ENCODE measurements at regions not wholly inside any gene's neighbourhood (a gene's known extent, or its start where the extent isn't known, plus 50 kb on each side); places are given as distances from the start of the nearest gene placed in this dataset.

DNA sequence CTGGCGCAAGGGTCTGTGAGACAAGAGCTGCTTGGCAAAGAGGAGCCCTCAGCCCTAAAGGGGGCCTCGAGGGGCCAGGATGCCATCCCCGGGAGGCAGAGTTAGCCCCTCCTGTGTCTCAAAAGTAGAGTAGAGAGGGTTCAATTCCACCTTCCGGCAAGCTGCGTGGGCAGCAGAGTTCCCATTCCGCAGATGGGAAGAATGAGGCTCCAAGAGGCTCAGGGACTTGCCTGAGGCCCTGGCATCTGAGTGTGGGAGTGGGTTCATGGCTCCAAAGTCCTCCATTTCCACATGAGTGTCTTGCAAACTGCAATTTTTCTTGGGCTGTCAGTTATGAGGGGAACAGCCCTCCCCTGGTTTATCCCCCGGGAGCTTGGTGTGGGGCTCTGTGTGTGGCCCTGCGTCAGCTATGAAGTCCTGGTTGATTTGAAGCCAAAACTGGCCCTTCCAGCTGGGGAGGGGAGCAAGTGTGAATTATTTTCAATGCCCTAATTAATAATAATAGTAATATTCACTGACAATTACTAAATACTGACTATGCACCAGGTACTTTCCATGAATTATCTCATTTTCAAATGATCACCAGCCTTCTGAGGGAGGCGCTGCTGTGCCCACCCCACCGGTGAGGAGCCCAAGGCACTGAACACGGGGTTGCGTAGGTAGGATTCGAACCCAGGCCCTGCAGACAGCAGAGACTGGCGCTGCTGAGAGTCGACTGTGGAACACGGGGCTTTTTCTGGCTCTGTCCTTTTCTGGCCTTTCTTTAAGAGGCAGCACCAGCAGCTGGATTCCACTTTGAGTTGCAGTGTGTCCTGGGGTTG, 153.0 kb upstream of the PTPN1 start:
- 91% methylated on average over 16 of the region's 16 CpGs for WGBS (ENCODE audit: insufficient coverage)
- no peak overlapping the region for H3K27ac Mint-ChIP-seq

GRCh38 chr20:50357783-50358161, 152.4 kb upstream of the PTPN1 start:
- H3K36me3 Mint-ChIP-seq, result no peaks in the 10 kb centered on the region
- intact Hi-C loops (cut with micrococcal nuclease), result no loop called here
- ATAC-seq, result no peak

More for the DNA sequence above, 153.0 kb upstream of the PTPN1 start:
- Mint-ChIP-seq H3K9me3 (no peaks in the 10 kb centered on the region), H3K4me1 (peaks cover 13 to 18% of the 10 kb centered on the region in 2 donors), H3K27me3 (ENCODE audit: low read depth in 2 of 2) (peaks cover 36 to 37% of the 10 kb centered on the region in 2 donors), H3K36me3 (no peaks in the 10 kb centered on the region), H3K4me3 (no peak overlapping the region)
- no peak for ATAC-seq
- intact Hi-C loops (cut with micrococcal nuclease), result no loop called here
- TF ChIP-seq, protein P1, sequence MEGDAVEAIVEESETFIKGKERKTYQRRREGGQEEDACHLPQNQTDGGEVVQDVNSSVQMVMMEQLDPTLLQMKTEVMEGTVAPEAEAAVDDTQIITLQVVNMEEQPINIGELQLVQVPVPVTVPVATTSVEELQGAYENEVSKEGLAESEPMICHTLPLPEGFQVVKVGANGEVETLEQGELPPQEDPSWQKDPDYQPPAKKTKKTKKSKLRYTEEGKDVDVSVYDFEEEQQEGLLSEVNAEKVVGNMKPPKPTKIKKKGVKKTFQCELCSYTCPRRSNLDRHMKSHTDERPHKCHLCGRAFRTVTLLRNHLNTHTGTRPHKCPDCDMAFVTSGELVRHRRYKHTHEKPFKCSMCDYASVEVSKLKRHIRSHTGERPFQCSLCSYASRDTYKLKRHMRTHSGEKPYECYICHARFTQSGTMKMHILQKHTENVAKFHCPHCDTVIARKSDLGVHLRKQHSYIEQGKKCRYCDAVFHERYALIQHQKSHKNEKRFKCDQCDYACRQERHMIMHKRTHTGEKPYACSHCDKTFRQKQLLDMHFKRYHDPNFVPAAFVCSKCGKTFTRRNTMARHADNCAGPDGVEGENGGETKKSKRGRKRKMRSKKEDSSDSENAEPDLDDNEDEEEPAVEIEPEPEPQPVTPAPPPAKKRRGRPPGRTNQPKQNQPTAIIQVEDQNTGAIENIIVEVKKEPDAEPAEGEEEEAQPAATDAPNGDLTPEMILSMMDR (IDR thresholded peaks at IDR 0.05), result no peak
- Histone ChIP-seq H3K4me3 (ENCODE audit: low read length) (no peak overlapping the region), H3K9me3 (ENCODE audit: control insufficient read depth, insufficient read depth, low read length) (no peaks in the 10 kb centered on the region), H3K4me1 (ENCODE audit: control insufficient read depth, insufficient read depth, low read length) (no peaks in the 10 kb centered on the region), H3K27me3 (ENCODE audit: control insufficient read depth, insufficient read depth, low read length) (no peaks in the 10 kb centered on the region), H3K36me3 (ENCODE audit: control insufficient read depth, insufficient read depth, low read length) (no peaks in the 10 kb centered on the region), H3K27ac (ENCODE audit: low read length) (no peak overlapping the region)
- DNase-seq, result no peak

GRCh38 chr20:50358166-50358565, 152.0 kb upstream of the PTPN1 start:
- no peaks in the 10 kb centered on the region for H3K27me3 ChIP-seq (ENCODE audit: control insufficient read depth, insufficient read depth, low read length)

More at GRCh38 chr20:50357783-50358161, 152.4 kb upstream of the PTPN1 start:
- 71% methylated on average over 6 of the region's 6 CpGs for WGBS (ENCODE audit: insufficient coverage)
- peaks cover 30 to 31% of the 10 kb centered on the region in 2 donors for H3K27me3 Mint-ChIP-seq (ENCODE audit: low read depth in 2 of 2)
- H3K4me3 ChIP-seq (ENCODE audit: low read length), result no peak overlapping the region
- DNase-seq, result no peak
- no peaks in the 10 kb centered on the region for H3K27me3 ChIP-seq (ENCODE audit: control insufficient read depth, insufficient read depth, low read length)
- H3K27ac Mint-ChIP-seq, result no peak overlapping the region
- H3K36me3 ChIP-seq (ENCODE audit: control insufficient read depth, insufficient read depth, low read length), result no peaks in the 10 kb centered on the region
- no peak overlapping the region for H3K27ac ChIP-seq (ENCODE audit: low read length)
- no peak overlapping the region for H3K4me3 Mint-ChIP-seq
- peaks cover 13% of the 10 kb centered on the region in 2 donors for H3K4me1 Mint-ChIP-seq
- no peaks in the 10 kb centered on the region for H3K4me1 ChIP-seq (ENCODE audit: control insufficient read depth, insufficient read depth, low read length)
- H3K9me3 Mint-ChIP-seq, result no peaks in the 10 kb centered on the region
- TF ChIP-seq, protein P1 (IDR thresholded peaks at IDR 0.05), result no peak
- no peaks in the 10 kb centered on the region for H3K9me3 ChIP-seq (ENCODE audit: control insufficient read depth, insufficient read depth, low read length)

More at GRCh38 chr20:50358166-50358565, 152.0 kb upstream of the PTPN1 start:
- Mint-ChIP-seq H3K4me3 (no peak overlapping the region), H3K4me1 (peaks cover 9 to 12% of the 10 kb centered on the region in 2 donors), H3K27me3 (ENCODE audit: low read depth in 2 of 2) (peaks cover 26 to 27% of the 10 kb centered on the region in 2 donors), H3K36me3 (no peaks in the 10 kb centered on the region), H3K9me3 (no peaks in the 10 kb centered on the region), H3K27ac (no peak overlapping the region)
- TF ChIP-seq, protein P1 (IDR thresholded peaks at IDR 0.05), result no peak
- no peaks in the 10 kb centered on the region for H3K36me3 ChIP-seq (ENCODE audit: control insufficient read depth, insufficient read depth, low read length)
- H3K4me1 ChIP-seq (ENCODE audit: control insufficient read depth, insufficient read depth, low read length), result no peaks in the 10 kb centered on the region
- intact Hi-C loops (cut with micrococcal nuclease), result no loop called here
- DNase-seq, result no peak
- H3K27ac ChIP-seq (ENCODE audit: low read length), result no peak overlapping the region
- H3K9me3 ChIP-seq (ENCODE audit: control insufficient read depth, insufficient read depth, low read length), result no peaks in the 10 kb centered on the region
- ATAC-seq, result no peak
- no peak overlapping the region for H3K4me3 ChIP-seq (ENCODE audit: low read length)
- WGBS (ENCODE audit: insufficient coverage), result 84% methylated on average over 5 of the region's 5 CpGs
